IPS-NIHi7 (cell line): ENCODE measurements at regions not wholly inside any gene's neighbourhood (a gene's known extent, or its start where the extent isn't known, plus 50 kb on each side); places are given as distances from the start of the nearest gene placed in this dataset.

Experiments used
- DNase-seq: peaks from one replicate; pipeline ENCODE4 v3.0.0; 2012; ENCODE audit warnings: mixed read lengths; ENCODE audit errors: extremely low spot score

GRCh38 chr2:12284037-12284436 lies 432.7 kb upstream of the TRIB2 start:
- DNase-seq, result no peak

GRCh38 chr2:12284487-12284886 lies 432.2 kb upstream of the TRIB2 start:
- DNase-seq, result no peak

GRCh38 chr2:12286347-12286746 lies 430.4 kb upstream of the TRIB2 start:
- no peak for DNase-seq

- DNase-seq, result no peak
These were observed 429.4 kb upstream of the TRIB2 start for GRCh38 chr2:12287220-12287751.

- no peak for DNase-seq
These were observed 428.7 kb upstream of the TRIB2 start for GRCh38 chr2:12288048-12288447.

GRCh38 chr2:12289120-12289802 lies 427.5 kb upstream of the TRIB2 start:
- DNase-seq, result no peak

- DNase-seq, result no peak
These were observed 425.4 kb upstream of the TRIB2 start for GRCh38 chr2:12291303-12291702.

GRCh38 chr2:12293874-12294273 lies 422.9 kb upstream of the TRIB2 start:
- no peak for DNase-seq

GRCh38 chr2:12295856-12296519 lies 420.7 kb upstream of the TRIB2 start:
- no peak for DNase-seq

GRCh38 chr2:12296915-12297314 lies 419.8 kb upstream of the TRIB2 start:
- DNase-seq, result no peak

GRCh38 chr2:12298352-12298751 lies 418.4 kb upstream of the TRIB2 start:
- DNase-seq, result no peak

GRCh38 chr2:12299431-12299830 lies 417.3 kb upstream of the TRIB2 start:
- DNase-seq, result no peak

- DNase-seq, result no peak
These were observed 416.6 kb upstream of the TRIB2 start for GRCh38 chr2:12300019-12300602.

- DNase-seq, result no peak
These were observed 415.8 kb upstream of the TRIB2 start for GRCh38 chr2:12300927-12301326.

GRCh38 chr2:12302140-12302539 lies 414.6 kb upstream of the TRIB2 start:
- DNase-seq, result no peak

GRCh38 chr2:12302691-12303090 lies 414.0 kb upstream of the TRIB2 start:
- no peak for DNase-seq

- no peak for DNase-seq
These were observed 413.3 kb upstream of the TRIB2 start for GRCh38 chr2:12303181-12304030.

- no peak for DNase-seq
These were observed 412.1 kb upstream of the TRIB2 start for GRCh38 chr2:12304564-12305171.

GRCh38 chr2:12305931-12306330 lies 410.8 kb upstream of the TRIB2 start:
- no peak for DNase-seq

GRCh38 chr2:12310399-12310798 lies 406.3 kb upstream of the TRIB2 start:
- no peak for DNase-seq

- DNase-seq, result no peak
These were observed 403.1 kb upstream of the TRIB2 start for GRCh38 chr2:12313445-12314126.
